ENCODE measurements at regions not wholly inside any gene's neighbourhood (a gene's known extent, or its start where the extent isn't known, plus 50 kb on each side); places are given as distances from the start of the nearest gene placed in this dataset.

DNA sequence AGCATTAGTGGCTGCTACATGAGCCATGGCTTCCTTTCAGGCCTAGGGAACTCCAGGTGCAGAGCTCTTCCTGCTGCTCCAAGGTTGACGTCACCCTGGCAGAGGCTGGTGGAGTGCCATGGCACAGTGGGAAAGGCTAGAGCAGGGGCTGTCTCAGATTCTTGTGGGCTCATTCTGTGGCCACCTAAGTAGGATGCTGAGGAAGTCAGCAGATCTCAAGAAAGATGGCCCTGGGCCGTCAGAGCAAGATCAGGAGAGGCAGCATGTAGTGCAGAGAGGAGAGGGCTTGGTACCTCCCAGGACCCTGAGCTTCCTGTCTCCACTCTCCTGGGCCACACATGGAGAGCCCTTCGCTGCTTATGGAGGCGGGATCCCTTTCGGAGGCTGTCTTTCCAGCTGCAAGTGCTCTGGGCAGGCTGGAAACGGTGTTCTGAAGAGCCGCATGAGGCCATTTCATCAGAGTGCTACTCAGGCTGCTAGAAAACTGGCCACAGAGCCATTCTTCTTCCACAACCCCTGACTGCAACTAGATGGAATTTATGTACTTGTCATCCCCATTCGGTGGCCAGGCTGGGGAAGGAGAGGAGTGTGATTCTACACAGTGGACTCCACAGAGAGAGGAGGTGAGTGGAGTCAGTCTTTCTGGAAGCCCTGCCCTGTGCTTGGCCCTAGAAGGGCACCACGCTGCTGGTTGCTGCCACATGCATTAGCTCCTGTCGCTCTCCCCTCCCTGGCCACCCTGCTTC, 304.2 kb downstream of the RPS24 start:
- TF ChIP-seq ZNF274 (IDR thresholded peaks at IDR 0.05; ENCODE audit: low read depth, low read length) (no peak), YY1 (IDR thresholded peaks at IDR 0.05; ENCODE audit: insufficient read depth, insufficient read length) (no peak)
